ENCODE measurements at regions not wholly inside any gene's neighbourhood (a gene's known extent, or its start where the extent isn't known, plus 50 kb on each side); places are given as distances from the start of the nearest gene placed in this dataset.

DNA sequence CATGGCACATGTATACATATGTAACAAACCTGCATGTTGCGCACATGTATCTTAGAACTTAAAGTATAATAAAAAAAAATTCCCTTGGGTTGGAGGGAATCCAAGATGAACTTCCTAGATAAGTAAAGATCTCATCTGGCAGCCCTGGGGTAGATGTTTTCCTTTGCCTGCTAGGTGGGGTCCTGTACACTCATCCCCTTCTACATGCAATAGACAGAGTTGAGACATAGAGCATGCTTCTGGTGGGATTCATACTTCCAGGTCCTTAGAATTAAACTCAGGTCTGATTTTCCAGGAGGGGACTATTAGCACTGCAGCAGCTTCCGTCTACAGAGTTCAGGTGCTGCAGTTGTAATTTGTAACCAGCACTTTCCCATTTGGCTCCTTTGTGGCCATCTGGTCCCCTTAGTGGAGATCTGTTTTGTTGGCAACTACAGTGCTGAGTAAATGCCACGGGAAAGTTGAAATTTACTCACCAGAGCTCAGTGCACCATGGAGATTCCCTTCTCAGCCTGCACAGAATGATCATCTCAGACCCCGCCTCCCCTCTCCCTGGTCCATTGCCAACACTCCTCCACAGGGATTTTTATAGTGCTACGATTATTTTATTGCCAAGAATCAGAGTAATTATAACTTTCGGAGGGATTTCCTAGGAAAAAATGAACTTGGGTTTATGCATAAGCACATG lies 220.1 kb upstream of the E2F8 start:
- no peak for DNase-seq

DNA sequence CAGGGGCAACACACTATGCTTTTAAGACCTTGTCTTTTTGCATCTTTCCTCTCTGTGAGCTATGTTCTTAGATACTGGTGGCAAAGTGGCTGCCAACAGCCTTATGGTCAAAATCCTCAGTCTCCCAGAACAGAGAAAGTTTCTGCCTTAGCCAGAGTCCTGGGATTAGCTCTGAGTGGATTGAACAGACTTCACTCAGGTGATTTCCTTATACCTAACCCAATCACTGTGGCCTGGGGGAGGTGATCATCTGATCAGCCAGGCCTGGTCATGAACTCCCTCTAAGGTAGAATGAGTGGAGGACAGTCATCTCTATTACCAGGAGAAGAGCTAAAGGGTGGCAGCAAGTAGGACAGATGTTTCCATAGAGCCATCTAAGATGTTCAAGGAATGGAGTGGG lies 218.5 kb upstream of the E2F8 start:
- DNase-seq = no peak

DNA sequence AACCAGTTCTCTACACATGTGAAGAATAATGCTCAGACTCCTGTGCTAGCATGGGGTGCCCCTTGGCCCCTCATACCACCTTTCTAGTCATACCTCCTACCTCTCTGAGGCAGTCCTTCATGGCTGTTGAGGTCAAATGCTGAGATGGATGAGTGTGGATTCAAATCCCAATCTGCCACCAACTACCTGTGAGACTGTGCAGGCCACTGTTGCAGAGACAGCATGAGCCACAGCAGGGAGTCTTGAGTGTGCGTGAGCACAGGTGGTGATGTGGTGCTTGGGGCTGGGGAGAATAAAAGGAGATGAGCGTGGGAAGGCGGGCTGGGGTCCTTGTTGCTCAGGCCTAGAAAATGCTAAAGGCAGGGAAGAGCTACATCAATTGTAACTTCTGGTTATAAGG lies 218.0 kb upstream of the E2F8 start:
- no peak for DNase-seq

DNA sequence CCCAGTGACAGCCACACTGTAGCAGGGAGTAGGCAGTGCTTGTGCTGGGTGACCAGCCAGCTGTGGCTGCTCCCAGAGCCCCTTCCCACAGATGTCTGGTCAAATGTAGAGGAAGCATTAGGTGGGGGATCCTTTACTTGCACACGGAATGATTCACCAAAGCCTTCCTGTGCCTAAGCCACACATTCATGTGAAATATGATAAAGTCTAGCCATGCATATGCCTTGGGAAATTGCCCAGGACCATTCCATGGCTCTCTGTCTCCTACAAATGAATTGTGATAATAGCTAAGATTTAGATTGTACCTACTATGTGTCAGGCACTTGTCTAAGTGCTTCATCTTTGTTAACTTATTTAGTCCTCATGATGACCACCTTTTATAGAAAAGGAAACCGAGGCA lies 217.5 kb upstream of the E2F8 start:
- no peak for DNase-seq

DNA sequence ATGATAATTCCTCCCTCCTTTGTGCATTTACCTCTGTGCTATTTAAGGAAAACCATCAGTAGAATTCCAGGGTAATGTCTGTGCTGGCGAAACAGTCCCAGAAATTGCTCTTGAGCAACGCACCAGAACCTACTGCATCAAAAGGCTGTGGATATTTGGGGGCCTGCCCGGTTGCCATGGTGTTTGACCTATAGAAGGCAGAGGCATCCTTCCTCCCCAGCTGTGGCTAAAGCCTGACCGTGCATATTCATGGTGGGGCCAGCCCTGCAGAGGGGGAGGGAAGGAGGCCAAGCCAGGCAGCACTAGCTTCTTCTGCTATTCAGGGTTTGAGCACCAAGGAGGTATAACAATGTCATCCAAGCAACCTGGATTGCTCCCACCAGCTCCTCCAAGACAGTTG lies 215.0 kb upstream of the E2F8 start:
- no peak for DNase-seq

DNA sequence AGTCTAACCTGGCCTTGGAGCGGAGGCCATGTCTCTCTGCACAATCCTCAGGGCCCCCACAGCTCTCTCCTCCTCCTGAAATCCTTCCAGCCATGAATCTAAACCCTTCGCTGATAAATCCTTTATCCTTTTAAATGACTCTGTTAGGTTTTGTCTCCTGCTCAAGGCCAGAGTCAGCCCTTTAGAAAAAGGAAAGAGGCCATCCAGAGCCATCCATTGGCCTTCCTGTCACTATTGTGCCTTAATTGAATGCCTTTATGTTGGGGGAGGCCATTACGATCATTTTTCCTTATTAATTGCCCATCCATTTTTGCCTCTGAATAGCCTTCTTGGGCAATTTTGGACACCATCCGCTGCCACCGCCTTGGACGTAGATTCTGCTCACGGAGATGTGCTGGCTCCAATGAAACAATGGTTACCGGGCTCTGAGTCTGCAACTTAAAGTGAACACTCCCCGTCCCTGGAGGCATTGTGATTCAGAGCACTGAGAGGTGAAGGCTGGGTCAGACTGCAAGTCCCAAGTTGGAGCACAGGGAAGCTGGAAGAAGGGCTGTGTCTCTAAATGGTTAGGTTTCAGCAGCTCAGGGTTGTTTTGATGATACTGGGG lies 213.0 kb upstream of the E2F8 start:
- DNase-seq = no peak

DNA sequence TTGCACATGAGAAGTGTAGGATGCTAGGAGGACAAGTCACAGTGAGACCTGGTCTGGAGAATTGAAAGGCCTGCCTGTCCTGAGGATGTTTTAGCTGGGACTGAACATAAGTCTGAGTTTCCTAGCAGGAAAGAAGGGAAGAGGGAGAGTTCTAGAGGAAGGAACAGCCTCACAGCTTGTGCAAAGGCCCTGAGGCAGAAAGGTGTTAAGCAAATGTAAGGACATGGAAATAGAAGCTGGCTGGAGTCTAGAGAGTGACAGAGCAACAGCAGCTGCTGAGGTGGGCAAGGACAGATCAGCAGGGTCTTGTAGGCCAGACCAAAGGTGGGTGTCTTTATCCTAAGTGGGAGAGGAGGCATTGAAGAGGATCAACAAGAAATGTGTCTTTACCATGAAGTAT lies 210.9 kb upstream of the E2F8 start:
- DNase-seq = no peak

DNA sequence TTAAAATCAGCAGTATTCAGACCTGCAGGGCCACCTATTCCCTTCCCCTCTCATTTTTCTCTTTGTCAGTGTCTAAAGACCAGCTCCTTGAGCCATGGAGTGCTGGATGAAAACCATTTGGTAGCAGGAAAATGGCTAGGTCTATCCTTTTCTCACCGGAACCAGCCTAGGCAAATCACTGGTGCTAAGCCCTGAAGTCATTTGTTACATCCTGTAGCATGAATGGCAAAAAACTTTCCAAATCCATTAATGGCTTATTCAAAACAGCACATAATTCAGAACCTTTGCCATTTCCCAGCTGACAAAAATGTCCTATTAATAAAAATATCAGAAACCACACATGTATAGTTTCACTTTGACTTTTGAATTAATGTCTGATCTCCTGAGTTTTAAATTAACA lies 209.5 kb upstream of the E2F8 start:
- DNase-seq = no peak

DNA sequence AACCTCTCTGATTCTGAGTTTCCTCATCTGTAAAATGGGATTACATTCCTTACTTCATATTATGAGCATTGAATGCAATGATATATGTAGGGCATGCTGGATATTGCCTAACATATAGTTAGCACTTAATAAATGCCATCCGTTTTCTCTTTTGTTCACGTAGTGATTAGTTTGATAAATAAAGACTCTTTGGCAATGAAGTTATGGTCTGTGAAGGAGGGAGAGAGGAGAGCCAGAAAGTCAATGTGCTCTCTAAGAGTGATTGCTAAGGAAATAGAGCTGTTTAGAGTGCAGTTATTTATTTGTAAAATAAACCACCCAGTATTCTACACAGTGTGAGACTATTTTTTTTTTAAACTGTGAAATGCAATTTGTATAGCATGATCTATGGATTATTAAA lies 207.9 kb upstream of the E2F8 start:
- DNase-seq = no peak

DNA sequence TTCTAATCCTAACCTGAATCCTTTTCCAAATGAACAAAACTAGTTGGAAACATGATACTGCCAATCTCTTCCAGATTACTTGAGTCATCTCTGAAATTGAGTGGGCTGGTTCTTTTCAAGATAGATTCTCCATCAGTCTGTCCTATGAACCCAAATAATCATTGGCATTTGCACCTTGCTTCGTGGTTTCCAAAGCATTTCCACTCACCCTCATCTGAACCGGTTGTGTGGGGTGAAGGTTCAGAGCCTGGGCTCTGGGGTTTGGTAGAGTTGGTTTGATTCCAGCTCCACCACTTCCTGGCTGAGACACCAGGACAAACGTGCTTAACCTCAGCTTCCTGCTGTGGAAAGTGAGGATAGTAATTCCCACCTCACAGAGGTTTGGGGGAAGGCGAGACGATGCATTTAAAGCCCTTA lies 206.4 kb upstream of the E2F8 start:
- no peak for DNase-seq

DNA sequence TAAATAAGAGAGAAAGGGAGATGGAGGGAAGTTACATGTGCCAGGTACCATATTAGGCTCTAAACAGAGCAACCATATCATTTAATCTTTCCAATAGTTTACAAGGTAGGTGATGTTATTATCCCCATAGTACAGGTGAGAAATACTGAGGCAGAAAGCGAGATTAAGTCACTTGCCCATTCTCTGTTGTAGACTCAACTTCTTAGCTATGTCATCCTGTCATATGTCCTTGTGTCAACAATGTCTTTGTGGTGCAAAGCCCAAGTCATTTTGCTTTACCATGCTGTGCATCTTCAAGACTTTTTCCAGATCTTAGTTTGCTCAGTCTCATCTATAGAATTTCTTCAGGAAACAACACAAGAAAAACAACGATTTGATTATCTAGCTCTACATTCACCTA lies 205.0 kb upstream of the E2F8 start:
- no peak for DNase-seq

DNA sequence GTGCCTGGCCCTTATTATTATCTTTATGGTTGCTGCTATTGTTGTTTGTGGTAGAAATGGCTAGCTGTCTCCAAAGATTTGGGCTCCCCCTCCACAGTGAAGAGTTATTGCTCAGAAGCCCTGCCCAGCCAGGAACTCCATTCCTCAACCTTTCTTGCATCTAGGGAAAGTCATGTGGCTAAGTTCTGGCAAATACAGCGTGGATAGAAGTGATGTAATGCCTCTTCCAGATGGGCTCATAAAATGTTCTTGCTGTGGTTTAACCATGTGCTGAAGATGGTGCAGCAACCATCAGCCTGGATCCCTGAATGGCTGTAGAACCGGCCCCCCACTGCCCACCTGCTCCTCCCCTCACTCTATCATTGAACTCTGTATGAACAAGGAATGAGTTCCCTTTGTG lies 203.5 kb upstream of the E2F8 start:
- no peak for DNase-seq

DNA sequence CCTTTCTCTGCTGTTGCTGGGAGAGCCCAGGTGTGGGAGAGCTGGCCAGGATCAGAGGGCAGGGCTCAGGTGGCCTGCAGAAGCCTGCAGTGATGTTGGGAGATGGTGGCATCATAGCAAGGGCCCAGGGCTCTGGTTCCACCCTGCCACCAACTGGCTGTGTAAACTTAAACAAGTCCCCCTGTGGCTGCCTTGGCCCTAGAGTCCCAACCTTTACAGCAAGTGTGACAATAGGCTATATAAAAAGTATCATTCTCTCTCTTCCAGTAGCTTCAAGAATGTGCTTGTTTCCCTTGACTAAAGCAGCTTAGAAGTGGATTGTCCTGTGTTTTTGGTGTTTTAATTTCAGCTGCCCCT lies 201.8 kb upstream of the E2F8 start:
- no peak for DNase-seq

DNA sequence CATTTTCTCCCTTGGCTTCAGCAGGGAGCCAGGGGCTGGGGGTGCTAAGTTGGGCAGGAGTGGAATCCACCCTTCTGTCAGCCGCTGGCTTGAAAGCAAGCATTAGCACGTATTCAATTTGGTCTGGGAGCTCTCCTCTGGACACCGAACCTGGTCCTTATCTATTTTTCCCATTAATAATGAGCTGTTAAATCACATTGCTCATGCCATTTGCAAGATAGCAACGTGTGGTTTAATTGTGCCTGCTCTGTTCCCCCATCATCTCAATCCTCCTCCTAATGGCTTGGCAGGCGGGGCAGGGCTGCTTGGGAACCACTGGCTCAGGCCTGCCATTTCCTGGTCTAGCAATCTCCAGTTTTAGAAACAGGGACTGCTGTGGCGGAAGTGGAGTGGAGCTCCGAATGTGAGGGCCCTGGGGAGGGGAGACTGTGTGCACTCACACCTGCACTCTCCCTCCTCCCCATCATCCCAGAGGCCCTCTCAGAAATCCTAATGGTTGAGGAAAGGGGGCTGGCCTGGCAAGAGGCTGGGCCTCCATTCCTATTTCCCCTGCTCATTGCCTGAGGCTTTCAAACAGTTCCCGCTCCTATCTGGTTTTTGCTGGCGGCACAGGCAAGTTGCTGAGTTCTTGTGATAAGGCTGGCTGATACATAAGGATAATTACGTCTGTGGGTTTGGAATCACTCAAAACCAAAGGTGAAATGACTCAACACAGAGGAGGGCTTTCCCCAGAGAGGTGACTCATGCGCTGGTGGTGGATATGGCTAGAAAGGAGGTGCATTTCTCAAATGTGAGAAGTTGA lies 201.2 kb upstream of the E2F8 start:
- DNase-seq = peak; percentile 77 to 80

DNA sequence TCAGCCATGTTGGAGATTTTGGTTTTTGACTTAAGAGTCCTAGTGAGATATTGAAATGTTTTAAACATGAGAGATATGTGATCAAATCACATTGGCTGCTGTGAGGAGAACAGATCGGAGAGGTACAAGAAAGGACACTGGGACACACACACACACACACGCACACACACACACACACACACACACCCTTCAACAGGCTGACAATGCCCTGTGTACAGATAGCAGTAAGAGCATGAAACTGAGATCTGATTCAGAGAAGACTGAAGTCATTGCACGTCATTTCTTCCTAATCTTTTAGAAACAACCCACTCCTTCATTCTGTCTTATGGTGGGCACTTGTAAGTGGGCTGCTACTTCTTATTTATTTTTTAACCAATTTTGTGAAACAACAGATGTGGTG lies 200.5 kb upstream of the E2F8 start:
- peak in 1 of 2 experiments; percentile 20 for DNase-seq

DNA sequence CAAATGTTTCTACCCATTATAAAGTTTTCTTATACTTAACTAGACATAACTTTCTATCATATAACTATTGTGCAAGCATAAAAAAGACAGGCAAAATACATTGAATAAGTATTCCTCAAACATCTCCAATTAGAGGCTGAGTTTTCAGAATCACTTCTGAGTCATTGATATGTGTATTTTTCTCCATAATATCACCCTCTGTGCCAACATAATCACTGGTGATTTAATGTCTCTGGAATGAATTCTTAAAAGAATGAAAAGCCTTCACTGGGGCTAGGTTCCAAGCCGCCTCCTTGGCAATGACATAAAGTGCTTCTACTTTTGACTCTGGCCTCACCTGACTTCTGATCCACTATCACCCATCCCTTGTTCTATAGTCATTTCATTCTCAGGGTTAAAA lies 197.0 kb upstream of the E2F8 start:
- no peak for DNase-seq

DNA sequence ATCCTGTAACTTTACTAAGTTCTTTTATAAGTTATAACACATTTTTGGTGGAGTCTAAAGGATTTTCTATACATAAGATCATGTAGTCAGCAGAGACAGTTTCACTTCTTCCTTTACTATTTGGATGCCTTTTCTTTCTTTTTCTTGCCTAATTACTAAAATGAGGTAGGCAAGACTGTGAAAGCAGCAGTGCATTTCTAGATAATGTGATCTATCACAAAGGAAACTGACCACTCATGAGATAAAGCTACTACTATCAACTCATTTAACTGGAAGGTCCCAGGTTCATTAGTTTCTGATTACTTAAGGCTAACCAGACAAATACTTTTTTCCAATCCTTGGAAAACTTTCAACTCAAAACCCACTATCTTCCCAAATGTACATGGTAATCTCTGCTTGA lies 196.2 kb upstream of the E2F8 start:
- no peak for DNase-seq

DNA sequence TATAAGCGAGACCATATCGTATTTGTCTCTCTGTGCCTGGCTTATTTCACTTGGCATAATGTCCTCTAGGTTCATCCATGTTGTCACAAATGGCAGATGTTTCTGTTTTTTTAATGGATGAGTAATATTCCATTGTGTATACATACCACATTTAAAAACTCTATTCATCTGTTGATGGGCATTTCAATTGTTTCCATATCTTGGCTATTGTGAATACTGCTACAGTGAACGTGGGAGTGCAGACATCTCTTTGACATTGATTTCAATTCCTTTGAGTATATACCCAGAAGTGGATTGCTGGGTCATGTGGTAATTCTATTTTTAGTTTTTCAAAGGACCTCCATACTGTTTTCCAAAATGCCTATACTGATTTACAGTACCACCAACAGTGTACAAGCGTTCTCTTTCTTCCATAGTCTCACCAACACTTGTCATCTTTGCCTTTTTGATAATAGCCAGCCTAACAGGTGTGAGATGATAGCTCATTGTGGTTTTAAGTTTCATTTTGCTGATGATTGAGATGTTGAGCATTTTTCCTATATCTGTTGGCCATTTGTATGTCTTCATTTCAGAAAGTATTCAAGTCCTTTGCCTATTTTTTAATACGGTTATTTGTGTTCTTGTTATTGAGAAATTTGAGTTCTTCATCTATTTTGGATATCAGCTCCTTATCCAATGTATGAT lies 194.7 kb upstream of the E2F8 start:
- no peak for DNase-seq

DNA sequence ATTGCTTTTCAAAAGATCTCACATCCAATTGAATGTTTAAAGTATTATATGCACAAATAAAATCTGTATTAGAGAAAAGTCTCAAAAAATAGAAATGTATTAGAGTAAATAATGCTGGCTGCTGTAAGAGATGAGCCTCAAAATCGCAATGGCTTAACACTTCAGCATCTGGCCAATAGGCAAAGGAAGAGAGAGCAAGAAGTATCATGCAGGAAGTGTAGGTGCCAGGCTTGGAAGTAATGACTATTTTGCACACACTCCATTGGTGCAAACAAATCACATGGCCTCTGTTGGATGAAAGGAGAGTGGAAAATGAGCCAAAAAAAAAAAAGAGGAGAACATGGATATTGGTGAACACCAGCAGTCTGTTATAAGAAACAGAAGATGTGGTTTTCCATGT lies 193.0 kb upstream of the E2F8 start:
- no peak for DNase-seq

DNA sequence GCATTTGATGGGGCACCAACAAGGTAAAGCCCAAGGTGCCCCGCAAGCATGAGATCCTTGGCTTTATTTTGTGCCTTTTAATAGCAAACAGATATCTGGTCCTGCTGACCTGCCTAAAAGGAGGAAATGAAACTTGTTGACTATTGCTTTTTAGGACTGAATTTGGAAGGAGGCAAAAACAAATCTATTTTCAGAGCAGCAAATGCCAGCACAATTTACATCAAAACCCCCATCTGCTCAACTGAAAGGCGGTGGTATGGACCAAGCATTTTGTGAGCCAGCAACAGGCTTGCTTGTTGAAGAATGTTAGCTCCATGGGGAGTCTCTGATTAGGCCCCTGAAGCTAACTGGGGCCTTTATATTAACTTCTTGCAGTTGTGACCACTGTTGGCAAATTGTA lies 192.6 kb upstream of the E2F8 start:
- no peak for DNase-seq

DNA sequence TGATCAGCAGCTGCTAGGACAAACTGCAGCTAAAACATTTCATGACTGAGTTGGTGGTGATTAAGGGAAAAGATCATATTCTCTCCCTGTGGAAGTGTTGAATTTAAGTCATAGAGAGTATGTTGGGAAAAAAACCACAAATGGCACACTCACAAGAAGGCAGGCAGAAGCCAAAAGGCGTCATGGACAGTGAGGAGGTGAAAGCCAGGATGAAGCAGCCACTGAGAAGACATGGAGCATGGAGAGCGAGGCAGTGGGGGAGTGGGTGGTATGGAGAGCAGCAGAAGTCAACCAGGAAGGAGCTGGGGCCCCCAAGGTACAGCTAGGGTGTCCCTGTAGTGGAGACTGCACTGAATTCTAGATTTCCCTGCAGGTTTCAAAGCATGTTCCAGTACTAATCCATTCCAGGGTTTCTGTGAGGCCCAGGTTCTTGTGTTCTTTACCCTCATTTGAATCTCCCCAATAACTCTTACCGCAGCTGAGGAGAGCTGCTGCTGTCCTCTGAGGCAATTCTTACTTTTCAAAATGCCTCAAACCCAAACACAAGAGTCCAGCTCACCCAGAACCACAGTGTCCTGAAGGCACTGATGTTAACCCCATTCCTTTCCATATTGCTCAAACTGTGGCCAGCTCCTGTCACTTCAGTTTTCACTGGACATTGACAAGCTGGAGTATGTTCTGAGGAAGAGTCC lies 191.8 kb upstream of the E2F8 start:
- DNase-seq = no peak

DNA sequence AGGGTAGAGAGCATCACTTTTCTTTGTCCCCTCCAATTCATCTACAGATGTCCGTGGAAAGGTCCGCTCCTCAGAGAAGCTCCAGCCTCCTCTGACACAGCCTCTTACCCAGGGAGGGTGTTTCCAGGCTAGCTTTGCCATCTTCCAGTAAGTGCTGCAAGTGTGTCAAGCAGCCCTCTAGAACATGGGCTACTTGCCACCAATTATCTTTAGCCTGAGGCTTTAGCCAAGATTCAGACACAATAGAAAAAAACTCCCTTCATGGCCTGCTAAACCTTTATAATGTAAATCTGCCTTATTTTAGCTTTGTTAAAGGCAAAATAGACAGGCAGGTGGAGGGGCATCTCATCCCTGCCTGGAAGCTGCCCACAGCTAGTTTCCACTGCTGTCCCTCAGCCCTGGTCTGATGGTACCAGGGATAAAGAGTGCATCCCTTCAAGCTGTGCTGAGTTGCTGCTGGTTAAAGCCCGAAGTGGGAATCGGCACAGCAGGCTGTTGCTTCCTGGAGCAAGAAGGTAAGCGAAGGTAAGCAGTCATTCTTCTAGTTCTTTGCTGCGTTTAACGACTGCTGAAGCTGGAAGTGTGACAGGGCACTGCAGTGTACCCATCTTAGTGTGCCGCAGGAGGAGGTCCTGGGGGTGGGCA lies 190.1 kb upstream of the E2F8 start:
- no peak for DNase-seq

DNA sequence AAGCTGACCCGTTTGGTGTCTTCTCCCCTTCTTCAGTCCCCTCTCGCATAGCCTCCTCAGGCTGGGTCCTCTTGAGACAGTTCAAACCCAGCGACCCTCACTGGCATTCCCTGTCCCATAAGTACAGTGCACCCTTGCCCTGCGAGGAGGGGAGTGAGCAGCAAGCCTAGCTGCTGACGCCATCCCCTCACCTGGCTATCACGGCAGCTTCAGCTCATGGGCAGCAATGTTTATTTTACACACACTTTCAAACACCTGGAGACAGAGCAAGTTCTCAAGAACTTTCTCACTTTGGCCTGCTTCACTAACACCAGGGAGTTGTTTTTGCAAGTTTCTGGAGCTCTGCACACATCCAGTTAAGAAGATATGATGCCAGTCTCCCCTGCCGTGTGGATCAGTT lies 189.6 kb upstream of the E2F8 start:
- DNase-seq = no peak

All from activated T-cell treated with anti-CD3 and anti-CD28 coated beads, Interleukin-2, amount 50 U/mL, for 48 hours (primary cell).